ENCODE measurements at regions not wholly inside any gene's neighbourhood (a gene's known extent, or its start where the extent isn't known, plus 50 kb on each side); places are given as distances from the start of the nearest gene placed in this dataset.

- CTCF ChIA-PET, result no interaction called here
- POLR2A ChIA-PET, result no interaction called here
- no peak for TF ChIP-seq CTCF (IDR thresholded peaks at IDR 0.05; ENCODE audit: control extremely low read depth, extremely low read depth, low read depth, missing control alignments)
- no peak for DNase-seq (ENCODE audit: extremely low spot score)
These were observed 224.5 kb upstream of the CDH20 start for GRCh38 chr18:61108706-61109105.

- no peak for DNase-seq (ENCODE audit: extremely low spot score)
- TF ChIP-seq CTCF (IDR thresholded peaks at IDR 0.05; ENCODE audit: control extremely low read depth, extremely low read depth, low read depth, missing control alignments), result no peak
- CTCF ChIA-PET, result interaction anchor here (2.1 kb wide), 1 partner anchor 66 kb away, joined by 4 read pairs; no protein-coding TSS in a partner anchor
- POLR2A ChIA-PET, result no interaction called here
These were observed 209.9 kb upstream of the CDH20 start for GRCh38 chr18:61123309-61123708.

GRCh38 chr18:61127714-61128467 lies 205.3 kb upstream of the CDH20 start:
- no peak for DNase-seq (ENCODE audit: extremely low spot score)
- ChIA-PET POLR2A (no interaction called here), CTCF (no interaction called here)
- TF ChIP-seq CTCF (IDR thresholded peaks at IDR 0.05; ENCODE audit: control extremely low read depth, extremely low read depth, low read depth, missing control alignments), result no peak

GRCh38 chr18:61129001-61129400 lies 204.2 kb upstream of the CDH20 start:
- CTCF ChIA-PET, result no interaction called here
- no peak for DNase-seq (ENCODE audit: extremely low spot score)
- POLR2A ChIA-PET, result no interaction called here
- TF ChIP-seq CTCF (IDR thresholded peaks at IDR 0.05; ENCODE audit: control extremely low read depth, extremely low read depth, low read depth, missing control alignments), result no peak

GRCh38 chr18:61132031-61132430 lies 201.2 kb upstream of the CDH20 start:
- TF ChIP-seq CTCF (IDR thresholded peaks at IDR 0.05; ENCODE audit: control extremely low read depth, extremely low read depth, low read depth, missing control alignments), result no peak
- ChIA-PET POLR2A (no interaction called here), CTCF (no interaction called here)
- DNase-seq (ENCODE audit: extremely low spot score), result no peak

- no peak for TF ChIP-seq CTCF (IDR thresholded peaks at IDR 0.05; ENCODE audit: control extremely low read depth, extremely low read depth, low read depth, missing control alignments)
- DNase-seq (ENCODE audit: extremely low spot score), result no peak
- ChIA-PET CTCF (interaction anchor here (0.9 to 1.1 kb wide), 2 partner anchors 29 to 42 kb away, joined by 3 read pairs; no protein-coding TSS in a partner anchor), POLR2A (no interaction called here)
These were observed 199.4 kb upstream of the CDH20 start for GRCh38 chr18:61133783-61134182.

All from GM10248 (cell line).